GM21367 (cell line): ENCODE measurements at regions not wholly inside any gene's neighbourhood (a gene's known extent, or its start where the extent isn't known, plus 50 kb on each side); places are given as distances from the start of the nearest gene placed in this dataset.

Experiments used
- ATAC-seq: cut with Tn5 transposase; IDR thresholded peaks from one replicate; pipeline ENCODE4 v1.9.1; 2021; ENCODE audit not compliant: unreplicated experiment

GRCh38 chr20:58162986-58163385 is 65.5 kb downstream of the ANKRD60 start:
- ATAC-seq: no peak

DNA sequence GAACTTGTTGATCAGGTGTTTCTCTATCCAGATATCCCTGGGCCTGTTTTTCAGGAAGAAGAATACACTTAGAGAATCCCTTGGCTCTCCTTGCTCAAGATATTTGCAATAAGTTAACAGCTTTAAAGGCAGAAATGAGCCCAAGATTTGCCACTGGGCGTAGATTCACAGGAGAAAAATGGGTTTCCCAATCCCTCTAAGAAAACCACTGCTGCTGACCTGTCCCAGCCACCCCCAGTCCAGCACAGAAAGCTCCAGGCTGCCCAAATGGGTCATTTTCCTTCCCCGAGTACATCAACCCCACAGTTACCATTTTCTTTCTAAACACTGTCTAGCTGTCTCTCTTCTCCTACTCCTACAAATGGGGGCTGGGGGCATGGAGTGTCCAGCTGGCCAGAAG is 67.3 kb downstream of the ANKRD60 start:
- ATAC-seq: no peak

- no peak for ATAC-seq
Observed at GRCh38 chr20:58160451-58161061, 67.9 kb downstream of the ANKRD60 start.

DNA sequence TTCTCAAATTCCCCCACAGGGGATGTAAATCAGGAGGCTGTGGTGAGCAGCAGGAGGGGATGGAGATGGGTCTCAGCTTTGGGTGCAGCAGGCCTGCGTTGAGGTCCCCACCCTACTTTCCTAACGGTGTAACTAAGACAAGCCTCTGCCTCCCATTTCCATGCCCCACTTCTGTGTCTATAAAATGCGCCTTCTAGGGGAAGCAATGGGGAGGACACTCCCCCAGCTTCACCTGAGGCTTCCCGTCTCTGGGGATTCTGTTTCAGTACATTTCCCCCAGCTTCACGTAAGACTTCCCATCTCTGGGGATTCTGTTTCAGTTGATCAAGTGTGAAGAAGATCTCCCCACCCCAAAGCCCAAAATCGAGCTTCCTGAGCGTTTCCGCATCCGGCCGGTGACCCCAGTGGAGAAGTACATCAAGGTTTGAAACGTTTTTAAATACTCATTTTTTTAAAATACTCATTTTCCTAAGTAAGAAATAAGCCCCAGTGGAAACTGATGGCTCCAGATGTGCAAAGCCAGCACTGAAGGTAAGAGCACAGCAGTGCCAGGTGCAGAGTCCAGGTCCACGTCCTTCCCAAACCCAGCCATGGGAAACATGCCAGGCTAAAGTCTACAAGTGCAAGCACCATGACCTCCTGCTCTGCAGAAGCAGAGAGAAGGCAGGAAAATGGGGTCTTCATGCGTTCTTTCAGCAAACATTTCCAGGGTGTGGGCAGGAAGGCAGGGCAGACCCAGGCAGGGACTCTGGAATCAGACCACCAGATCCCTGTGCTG is 73.1 kb downstream of the ANKRD60 start:
- ATAC-seq: no peak

DNA sequence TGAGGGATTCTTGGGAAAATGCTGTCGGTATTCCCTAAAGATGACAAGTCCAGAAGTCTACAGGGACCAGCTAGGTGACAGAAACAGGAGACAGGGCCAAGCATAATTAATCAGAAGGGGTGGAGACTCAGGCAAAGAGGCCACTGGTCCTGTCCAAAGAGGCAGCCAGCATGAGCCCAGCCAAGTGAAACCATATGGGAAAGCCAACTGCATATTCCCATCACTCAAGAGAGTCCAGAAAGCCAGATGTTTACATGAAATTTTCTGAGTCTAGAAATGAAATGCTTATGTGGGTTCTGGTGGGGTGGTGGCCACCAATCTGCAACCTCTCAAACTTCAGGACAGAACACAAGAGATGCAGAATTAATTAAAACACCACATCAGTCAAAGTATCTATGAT is 74.3 kb downstream of the ANKRD60 start:
- ATAC-seq: no peak

DNA sequence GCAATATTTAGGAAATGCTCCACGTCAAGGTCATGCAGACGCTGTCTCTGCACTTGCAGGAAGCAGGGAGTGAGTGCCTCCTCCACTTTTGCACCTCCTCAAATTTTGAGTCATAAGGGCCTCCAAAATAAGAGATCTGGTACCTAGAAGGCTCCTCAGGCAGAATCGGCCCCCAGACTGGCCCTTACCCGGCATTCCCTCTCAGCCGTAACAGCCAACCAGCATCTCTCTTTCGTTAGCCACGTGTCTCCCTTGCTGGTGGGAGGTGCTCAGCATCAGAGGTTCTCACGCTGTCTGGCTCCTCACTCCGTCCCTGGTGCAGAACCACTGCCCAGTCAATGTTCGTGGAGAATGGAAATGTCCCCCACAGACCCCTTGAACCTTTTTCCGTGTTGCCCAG is 75.3 kb downstream of the ANKRD60 start:
- no peak for ATAC-seq

DNA sequence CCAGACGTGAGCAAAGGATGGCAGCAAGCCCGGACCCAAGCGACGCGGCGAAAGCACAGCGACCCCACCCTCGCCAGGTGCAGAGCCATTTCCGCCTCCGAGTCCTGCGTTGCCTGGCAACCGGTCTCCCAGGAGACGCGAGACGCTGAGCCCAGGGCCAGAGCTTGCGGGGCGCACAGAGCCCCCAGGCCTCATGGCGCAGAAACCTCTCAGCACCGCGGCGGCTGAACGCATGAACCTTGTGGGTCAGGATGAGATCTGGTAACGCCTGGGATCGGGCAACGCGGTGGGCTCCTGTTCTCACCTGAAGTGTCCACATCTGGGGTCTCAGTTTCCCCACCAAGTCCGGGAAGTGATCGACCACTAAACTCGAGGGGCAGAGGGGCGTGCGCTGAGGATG is 77.7 kb downstream of the ANKRD60 start:
- ATAC-seq: no peak

DNA sequence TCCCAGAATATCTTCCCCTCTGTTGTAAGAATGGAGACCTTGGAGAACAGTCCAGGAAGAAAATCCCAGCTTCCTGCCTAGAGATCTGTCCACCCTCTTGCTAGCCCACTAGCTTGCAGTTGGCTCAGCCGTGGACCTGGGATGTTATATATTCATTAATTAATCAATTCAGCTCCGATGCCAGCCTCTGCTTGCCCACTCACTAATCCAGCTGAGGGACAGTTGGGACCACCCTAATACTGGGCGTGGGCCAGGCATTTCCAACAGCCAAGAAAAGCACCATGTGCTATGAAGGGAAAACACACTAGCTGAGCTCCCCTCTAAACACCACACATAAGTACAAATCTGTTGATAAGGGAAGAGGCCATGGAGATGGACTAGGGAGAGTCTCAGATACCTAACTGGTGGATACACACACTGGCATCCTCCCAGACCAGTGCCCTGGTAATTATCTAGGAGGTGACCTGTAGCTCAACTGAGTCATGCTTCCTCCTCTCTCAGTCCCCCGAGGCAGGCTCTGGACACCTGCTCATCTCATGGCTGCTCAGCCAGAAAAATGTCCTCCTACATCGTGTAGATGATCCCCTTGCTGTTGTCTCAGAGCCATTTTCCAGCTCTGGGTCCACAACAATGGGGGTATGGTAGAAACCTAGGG is 78.9 kb downstream of the ANKRD60 start:
- no peak for ATAC-seq

- ATAC-seq: no peak
Observed at GRCh38 chr20:58148891-58149290, 79.6 kb downstream of the ANKRD60 start.

DNA sequence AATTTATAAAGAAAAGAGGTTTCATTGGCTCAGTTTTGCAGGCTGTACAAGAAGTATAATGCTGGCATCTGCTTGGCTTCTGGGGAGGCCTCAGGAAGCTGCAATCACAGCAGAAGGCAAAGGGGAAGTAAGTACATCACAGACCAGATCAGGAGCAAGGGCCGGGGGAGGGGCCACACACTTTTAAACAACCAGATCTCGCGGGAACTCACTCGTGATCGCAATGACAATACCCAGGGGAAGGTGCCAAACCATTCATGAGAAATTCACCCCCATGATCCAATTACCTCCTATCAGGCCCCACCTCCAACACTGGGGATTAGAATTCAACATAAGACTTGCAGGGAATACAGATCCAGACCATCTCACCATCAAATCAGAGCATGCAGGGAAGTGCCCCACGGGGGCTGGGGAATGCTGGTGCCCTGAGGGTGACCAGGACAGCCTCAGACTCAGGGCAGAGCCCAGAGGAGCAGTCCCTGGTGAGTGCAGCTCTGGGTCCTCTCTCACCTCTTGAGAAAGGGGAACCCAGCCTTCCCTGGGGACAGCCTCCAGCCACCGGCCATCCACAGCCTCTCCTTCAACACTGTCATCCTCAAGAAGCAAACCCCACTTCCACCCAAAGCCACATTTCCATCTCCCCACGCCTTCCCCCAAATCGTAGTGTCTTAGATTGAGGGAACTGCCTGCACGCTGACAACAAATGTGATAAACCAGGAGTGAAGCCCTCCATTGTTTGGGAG is 80.7 kb downstream of the ANKRD60 start:
- ATAC-seq: no peak

GRCh38 chr20:58146746-58147140 is 81.7 kb downstream of the ANKRD60 start:
- ATAC-seq: no peak

DNA sequence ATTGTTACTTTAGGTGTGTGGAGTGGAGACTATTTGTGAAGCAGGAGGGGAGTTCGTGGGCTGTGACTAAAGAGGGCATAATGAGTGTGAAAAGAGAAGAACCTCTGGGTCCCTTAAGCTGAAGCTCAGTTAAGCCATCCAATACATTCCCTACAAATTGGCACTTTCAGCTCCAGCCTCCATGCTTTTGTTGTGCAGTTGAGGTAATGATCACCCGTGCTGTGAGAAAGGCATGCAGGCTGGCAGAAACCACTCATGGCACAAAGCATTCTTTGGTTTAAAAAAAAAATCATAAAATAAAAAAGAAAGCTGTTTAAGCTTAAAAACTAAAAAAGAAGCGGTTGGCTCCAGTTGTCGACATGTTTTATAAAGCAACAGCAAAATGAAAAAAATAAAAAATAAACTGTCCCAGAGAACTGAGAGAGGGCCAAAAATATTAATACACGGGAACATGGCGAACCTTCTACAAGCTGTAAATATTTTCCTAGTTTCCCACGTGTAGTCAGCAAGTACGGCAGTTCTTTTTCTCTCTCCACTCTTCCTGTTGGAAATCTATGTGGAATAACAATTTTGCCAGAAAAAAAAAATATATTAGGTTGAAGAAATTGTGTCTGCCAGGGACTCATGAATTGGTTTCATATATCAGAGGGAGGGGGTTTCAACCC is 82.2 kb downstream of the ANKRD60 start:
- no peak for ATAC-seq

- no peak for ATAC-seq
Observed at GRCh38 chr20:58145506-58146080, 82.9 kb downstream of the ANKRD60 start.

GRCh38 chr20:58144096-58144495 is 84.4 kb downstream of the ANKRD60 start:
- ATAC-seq: no peak

DNA sequence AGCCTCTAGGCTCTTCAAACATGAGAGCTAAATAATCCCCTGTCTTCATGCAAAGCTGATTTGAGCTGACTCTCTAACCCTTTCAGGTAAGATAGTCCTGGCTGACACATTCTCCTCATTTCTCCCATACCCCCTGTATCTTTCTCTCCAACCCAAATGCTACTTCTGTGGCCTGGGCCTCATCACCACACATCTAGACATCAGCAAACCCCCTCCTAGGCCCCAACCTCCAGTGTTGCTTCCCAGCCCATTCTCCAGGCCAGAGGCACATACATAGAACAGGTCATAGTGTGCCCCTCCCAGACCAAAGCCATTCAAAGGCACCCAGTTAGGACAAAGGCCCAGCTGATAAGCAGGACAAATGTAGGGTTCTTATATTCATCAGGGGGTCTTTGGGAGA is 84.9 kb downstream of the ANKRD60 start:
- ATAC-seq: no peak

DNA sequence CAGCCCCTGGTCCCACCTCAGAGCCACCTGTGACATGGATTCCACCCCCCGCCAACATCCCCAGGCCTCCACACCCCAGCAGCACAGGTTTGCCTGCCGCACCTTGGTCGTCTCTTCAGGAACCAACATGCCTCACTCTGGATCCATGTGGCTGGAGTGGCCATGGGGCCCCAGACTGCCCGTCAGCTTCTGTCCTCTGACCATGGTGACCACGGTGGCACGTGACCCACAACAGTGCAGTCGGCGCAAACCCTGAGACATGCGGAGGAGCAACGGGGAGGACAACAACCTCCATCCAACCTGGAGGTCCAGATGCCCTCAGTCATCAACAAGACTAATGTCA is 85.6 kb downstream of the ANKRD60 start:
- ATAC-seq: no peak

- ATAC-seq: no peak
Observed at GRCh38 chr20:58141971-58142842, 86.2 kb downstream of the ANKRD60 start.

DNA sequence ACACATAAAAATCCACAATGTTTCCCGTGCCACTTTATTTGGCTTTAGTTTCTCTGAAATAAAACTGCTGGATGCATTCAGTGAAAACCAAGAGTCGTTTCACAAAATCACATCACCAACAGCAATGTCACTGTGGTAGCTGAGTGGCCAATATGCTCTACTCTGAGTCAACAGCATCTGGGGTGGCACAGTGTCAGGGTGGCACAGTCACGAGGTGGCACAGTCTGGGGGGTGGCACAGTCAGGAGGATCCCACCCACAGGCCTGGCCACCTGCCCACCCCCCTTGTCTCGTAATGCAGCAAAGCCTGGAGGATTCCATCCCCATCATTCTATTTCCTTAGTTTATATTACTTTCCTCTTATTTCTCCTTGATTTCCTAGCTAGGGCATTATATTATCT is 87.0 kb downstream of the ANKRD60 start:
- no peak for ATAC-seq

DNA sequence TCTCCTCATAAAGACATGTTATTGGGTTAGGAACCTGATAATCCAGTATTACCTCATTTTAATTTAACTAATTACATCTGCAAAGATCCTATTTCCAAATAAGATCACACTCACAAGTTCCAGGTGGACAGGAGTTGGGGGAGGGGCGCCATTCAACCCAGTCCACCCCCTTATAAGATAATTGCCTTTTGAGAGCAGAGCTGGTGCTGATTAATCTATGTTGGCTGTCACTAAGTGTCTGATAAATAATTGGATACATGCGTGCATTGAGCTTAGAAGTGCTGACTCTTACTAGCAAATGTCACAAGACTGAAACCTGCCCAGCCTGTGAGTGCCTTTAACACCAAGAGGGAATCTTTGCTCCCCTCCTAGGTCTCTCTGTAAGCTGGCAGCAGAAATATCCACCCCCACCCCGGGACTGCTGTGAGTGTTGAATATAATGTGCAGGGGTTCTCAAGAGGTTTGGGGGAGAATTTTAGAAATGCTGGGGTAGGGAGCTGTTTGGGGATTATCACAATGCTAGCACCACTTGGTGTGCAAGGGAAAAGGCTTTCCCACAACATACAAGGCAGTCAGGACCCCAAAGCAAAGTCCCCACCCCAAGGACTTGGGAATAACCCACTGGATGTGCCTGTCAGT is 87.5 kb downstream of the ANKRD60 start:
- ATAC-seq: no peak
